GM19035 (cell line): ENCODE measurements at regions not wholly inside any gene's neighbourhood (a gene's known extent, or its start where the extent isn't known, plus 50 kb on each side); places are given as distances from the start of the nearest gene placed in this dataset.
"Not testable (repeated sequence)": the region's sequence is repeated elsewhere in the genome, so short reads cannot be mapped to it uniquely, and the experiment has no call there.

Experiments used
- ATAC-seq: cut with Tn5 transposase; IDR thresholded peaks from one replicate; pipeline ENCODE4 v1.9.1; 2021; ENCODE audit not compliant: unreplicated experiment

GRCh38 chrY:21033363-21033762 is 277.5 kb downstream of the RPS4Y2 start:
- no peak for ATAC-seq

- no peak for ATAC-seq
Measured at GRCh38 chrY:21034151-21035061, 278.5 kb downstream of the RPS4Y2 start.

GRCh38 chrY:21037398-21037797 is 281.5 kb downstream of the RPS4Y2 start:
- not testable (repeated sequence) for ATAC-seq

- no peak for ATAC-seq
Measured at GRCh38 chrY:21039811-21040210, 283.9 kb downstream of the RPS4Y2 start.

GRCh38 chrY:21040711-21041110 is 284.8 kb downstream of the RPS4Y2 start:
- not testable (repeated sequence) for ATAC-seq

- ATAC-seq: no peak
Measured at GRCh38 chrY:21073079-21073478, 317.2 kb downstream of the RPS4Y2 start.

GRCh38 chrY:21073641-21074260 is 317.8 kb downstream of the RPS4Y2 start:
- ATAC-seq: no peak

- ATAC-seq: no peak
Measured at GRCh38 chrY:21075658-21076057, 319.8 kb downstream of the RPS4Y2 start.

- no peak for ATAC-seq
Measured at GRCh38 chrY:21079670-21080069, 323.8 kb downstream of the RPS4Y2 start.

GRCh38 chrY:21081640-21082611 is 326.0 kb downstream of the RPS4Y2 start:
- ATAC-seq: no peak

GRCh38 chrY:21082639-21083038 is 326.7 kb downstream of the RPS4Y2 start:
- no peak for ATAC-seq

- ATAC-seq: no peak
Measured at GRCh38 chrY:21091909-21092308, 336.0 kb downstream of the RPS4Y2 start.

GRCh38 chrY:21102507-21102906 is 346.6 kb downstream of the RPS4Y2 start:
- no peak for ATAC-seq

GRCh38 chrY:21103885-21104284 is 348.0 kb downstream of the RPS4Y2 start:
- ATAC-seq: no peak

- ATAC-seq: no peak
Measured at GRCh38 chrY:21105529-21105928, 349.6 kb downstream of the RPS4Y2 start.

- no peak for ATAC-seq
Measured at GRCh38 chrY:21111313-21111712, 355.4 kb downstream of the RPS4Y2 start.

- ATAC-seq: no peak
Measured at GRCh38 chrY:21121065-21121464, 365.2 kb downstream of the RPS4Y2 start.

- ATAC-seq: no peak
Measured at GRCh38 chrY:21135591-21135990, 375.5 kb upstream of the RBMY1B start.

GRCh38 chrY:21138056-21138758 is 372.9 kb upstream of the RBMY1B start:
- ATAC-seq: no peak

- ATAC-seq: no peak
Measured at GRCh38 chrY:21146331-21146730, 364.8 kb upstream of the RBMY1B start.

- ATAC-seq: no peak
Measured at GRCh38 chrY:21149971-21150370, 361.2 kb upstream of the RBMY1B start.
